ENCODE measurements at regions not wholly inside any gene's neighbourhood (a gene's known extent, or its start where the extent isn't known, plus 50 kb on each side); places are given as distances from the start of the nearest gene placed in this dataset.

- no peak for TF ChIP-seq CTCF (IDR thresholded peaks at IDR 0.05)
- no peaks in the 10 kb centered on the region for H3K4me1 ChIP-seq (ENCODE audit: control insufficient read depth in 1 of 2, low read depth in 2 of 2)
- H3K27ac ChIP-seq = no peak overlapping the region
- ATAC-seq (ENCODE audit: insufficient number of reproducible peaks, low FRiP score, low read depth) (no peak), DNase-seq (ENCODE audit: low spot score) (no peak)
- H3K36me3 ChIP-seq = no peaks in the 10 kb centered on the region
- H3K9me3 ChIP-seq = no peaks in the 10 kb centered on the region
- H3K27me3 ChIP-seq (replicated peaks; ENCODE audit: insufficient read depth) = no peaks in the 10 kb centered on the region
- no peak overlapping the region for H3K4me3 ChIP-seq
Measured at GRCh38 chr14:98711453-98711852, 560.5 kb downstream of the BCL11B start.

- no peak for DNase-seq (ENCODE audit: low spot score)
Measured at GRCh38 chr14:98714626-98715425, 557.2 kb downstream of the BCL11B start.

GRCh38 chr14:98716133-98716532 is 555.9 kb downstream of the BCL11B start:
- Histone ChIP-seq H3K27me3 (replicated peaks; ENCODE audit: insufficient read depth) (no peaks in the 10 kb centered on the region), H3K4me1 (ENCODE audit: control insufficient read depth in 1 of 2, low read depth in 2 of 2) (no peaks in the 10 kb centered on the region), H3K9me3 (no peaks in the 10 kb centered on the region), H3K36me3 (no peaks in the 10 kb centered on the region), H3K4me3 (no peak overlapping the region), H3K27ac (no peak overlapping the region)
- DNase-seq (ENCODE audit: low spot score) = no peak
- no peak for TF ChIP-seq CTCF (IDR thresholded peaks at IDR 0.05)
- ATAC-seq (ENCODE audit: insufficient number of reproducible peaks, low FRiP score, low read depth) = no peak

More at GRCh38 chr14:98714626-98715425, 557.2 kb downstream of the BCL11B start:
- H3K4me1 ChIP-seq (ENCODE audit: control insufficient read depth in 1 of 2, low read depth in 2 of 2) = no peaks in the 10 kb centered on the region
- no peak overlapping the region for H3K4me3 ChIP-seq
- H3K27me3 ChIP-seq (replicated peaks; ENCODE audit: insufficient read depth) = no peaks in the 10 kb centered on the region
- H3K9me3 ChIP-seq = no peaks in the 10 kb centered on the region
- H3K27ac ChIP-seq = no peak overlapping the region
- no peak for TF ChIP-seq CTCF (IDR thresholded peaks at IDR 0.05)
- H3K36me3 ChIP-seq = no peaks in the 10 kb centered on the region
- no peak for ATAC-seq (ENCODE audit: insufficient number of reproducible peaks, low FRiP score, low read depth)

GRCh38 chr14:98721061-98721460 is 550.9 kb downstream of the BCL11B start:
- no peaks in the 10 kb centered on the region for H3K27me3 ChIP-seq (replicated peaks; ENCODE audit: insufficient read depth)
- no peak for DNase-seq (ENCODE audit: low spot score)
- no peaks in the 10 kb centered on the region for H3K36me3 ChIP-seq
- no peak for ATAC-seq (ENCODE audit: insufficient number of reproducible peaks, low FRiP score, low read depth)
- no peak overlapping the region for H3K4me3 ChIP-seq
- no peaks in the 10 kb centered on the region for H3K9me3 ChIP-seq
- no peak overlapping the region for H3K27ac ChIP-seq
- no peaks in the 10 kb centered on the region for H3K4me1 ChIP-seq (ENCODE audit: control insufficient read depth in 1 of 2, low read depth in 2 of 2)
- TF ChIP-seq CTCF (IDR thresholded peaks at IDR 0.05) = no peak

GRCh38 chr14:98724734-98725133 is 547.3 kb downstream of the BCL11B start:
- DNase-seq (ENCODE audit: low spot score) = no peak
- Histone ChIP-seq H3K4me1 (ENCODE audit: control insufficient read depth in 1 of 2, low read depth in 2 of 2) (no peaks in the 10 kb centered on the region), H3K27me3 (replicated peaks; ENCODE audit: insufficient read depth) (no peaks in the 10 kb centered on the region), H3K4me3 (no peak overlapping the region), H3K27ac (no peak overlapping the region), H3K36me3 (no peaks in the 10 kb centered on the region), H3K9me3 (no peaks in the 10 kb centered on the region)
- ATAC-seq (ENCODE audit: insufficient number of reproducible peaks, low FRiP score, low read depth) = no peak
- TF ChIP-seq CTCF (IDR thresholded peaks at IDR 0.05) = no peak
